Activated T-helper 17 cell treated with anti-CD3 and anti-CD28 coated beads, Interleukin-2, amount 50 U/mL, for 72 hours (primary cell): ENCODE measurements at regions not wholly inside any gene's neighbourhood (a gene's known extent, or its start where the extent isn't known, plus 50 kb on each side); places are given as distances from the start of the nearest gene placed in this dataset.

Source experiments
- ATAC-seq: fragments of 150-1000 bp; cut with Tn5 transposase; replicated peaks from 2 replicates; pipeline ENCODE4 v1.10.0; 2021; ENCODE audit warnings: mild to moderate bottlenecking, moderate library complexity
- H3K27ac Mint-ChIP-seq: one replicate; pipeline ENCODE4 v1.8.0; 2022; ENCODE audit warnings: mixed read lengths
- H3K27me3 Mint-ChIP-seq: one replicate; pipeline ENCODE4 v1.8.0; 2022; ENCODE audit warnings: mixed read lengths
- H3K36me3 Mint-ChIP-seq: one replicate; pipeline ENCODE4 v1.8.0; 2022; ENCODE audit warnings: low read depth, mild to moderate bottlenecking, mixed read lengths
- H3K4me1 Mint-ChIP-seq: one replicate; pipeline ENCODE4 v1.8.0; 2022; ENCODE audit warnings: mixed read lengths
- H3K4me3 Mint-ChIP-seq: one replicate; pipeline ENCODE4 v1.8.0; 2022; ENCODE audit warnings: mild to moderate bottlenecking, mixed read lengths
- H3K9me3 Mint-ChIP-seq: one replicate; pipeline ENCODE4 v1.8.0; 2022; ENCODE audit warnings: mixed read lengths

DNA sequence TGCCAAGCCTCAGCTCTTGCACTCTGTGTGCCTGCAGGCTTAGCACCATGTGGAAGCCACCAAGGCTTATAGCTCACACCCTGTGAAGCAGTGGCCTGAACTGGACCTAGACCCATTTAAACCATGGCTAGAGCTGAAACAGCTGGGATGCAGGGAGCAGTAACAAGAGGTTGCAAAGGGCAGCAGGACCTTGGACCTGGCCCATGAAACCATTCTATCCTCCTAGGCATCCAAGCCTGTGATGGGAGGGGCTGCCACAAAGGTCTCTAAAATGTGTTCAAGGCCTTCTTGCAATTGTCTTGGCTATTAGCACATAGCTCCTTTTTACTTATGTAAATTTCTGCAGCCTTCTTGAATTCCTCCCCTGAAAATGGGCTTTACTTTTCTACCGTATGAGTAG is 57.9 kb upstream of the NPAP1 start:
- H3K4me1 Mint-ChIP-seq = no peaks in the 10 kb centered on the region
- peaks cover 21% of the 10 kb centered on the region for H3K9me3 Mint-ChIP-seq
- H3K4me3 Mint-ChIP-seq = no peak overlapping the region
- no peaks in the 10 kb centered on the region for H3K36me3 Mint-ChIP-seq
- ATAC-seq = no peak
- H3K27me3 Mint-ChIP-seq = no peaks in the 10 kb centered on the region
- no peak overlapping the region for H3K27ac Mint-ChIP-seq

DNA sequence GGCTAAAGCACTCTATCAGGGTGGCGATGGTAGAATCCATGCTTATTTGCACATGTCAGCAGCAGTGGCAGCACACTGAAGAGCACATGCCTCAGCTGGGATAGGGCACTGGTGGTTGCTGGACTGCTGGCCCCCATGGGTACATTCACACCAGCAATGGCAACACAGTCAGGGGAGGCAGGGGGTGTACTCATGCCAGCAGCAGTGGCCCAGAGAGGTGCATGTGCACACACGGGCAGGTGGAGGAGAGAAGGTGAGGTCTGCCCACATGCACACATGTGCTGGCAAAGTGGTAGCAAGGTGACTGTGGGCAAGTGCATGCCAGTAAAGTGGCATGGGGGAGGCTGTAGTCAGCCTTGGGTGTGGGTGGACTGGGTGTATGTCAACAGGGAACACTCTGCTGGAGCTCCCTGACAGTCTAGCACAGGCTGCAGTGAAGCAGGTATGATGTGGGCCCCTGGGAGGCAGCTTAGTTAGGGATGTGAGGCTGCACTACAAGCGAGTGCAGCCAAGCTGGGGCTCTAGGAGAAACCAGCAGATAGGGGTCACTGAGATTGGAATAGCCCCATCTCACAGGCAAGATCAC is 53.9 kb upstream of the NPAP1 start:
- no peaks in the 10 kb centered on the region for H3K4me1 Mint-ChIP-seq
- no peaks in the 10 kb centered on the region for H3K36me3 Mint-ChIP-seq
- no peak for ATAC-seq
- peaks cover 3% of the 10 kb centered on the region for H3K9me3 Mint-ChIP-seq
- no peak overlapping the region for H3K4me3 Mint-ChIP-seq
- no peaks in the 10 kb centered on the region for H3K27me3 Mint-ChIP-seq
- H3K27ac Mint-ChIP-seq = no peak overlapping the region
